Glutamatergic neuron (in vitro differentiated cells): ENCODE measurements at regions not wholly inside any gene's neighbourhood (a gene's known extent, or its start where the extent isn't known, plus 50 kb on each side); places are given as distances from the start of the nearest gene placed in this dataset.

Experiments
- DNase-seq: peaks from one replicate; pipeline ENCODE4 v3.0.0; 2022
- H3K27ac Mint-ChIP-seq: one replicate; pipeline ENCODE4 v1.8.0; 2020; ENCODE audit warnings: mild to moderate bottlenecking, mixed read lengths, inconsistent platforms; ENCODE audit not compliant: unreplicated experiment
- H3K27me3 Mint-ChIP-seq: one replicate; pipeline ENCODE4 v1.8.0; 2020; ENCODE audit warnings: mild to moderate bottlenecking, moderate library complexity, mixed read lengths, inconsistent platforms; ENCODE audit not compliant: unreplicated experiment
- H3K36me3 Mint-ChIP-seq: one replicate; pipeline ENCODE4 v1.8.0; 2020; ENCODE audit warnings: mild to moderate bottlenecking, mixed read lengths, inconsistent platforms; ENCODE audit not compliant: unreplicated experiment
- H3K4me1 Mint-ChIP-seq: one replicate; pipeline ENCODE4 v1.8.0; 2020; ENCODE audit warnings: mild to moderate bottlenecking, low read depth, mixed read lengths, inconsistent platforms; ENCODE audit not compliant: unreplicated experiment
- H3K4me3 Mint-ChIP-seq: one replicate; pipeline ENCODE4 v1.8.0; 2020; ENCODE audit warnings: mild to moderate bottlenecking, mixed read lengths, inconsistent platforms; ENCODE audit not compliant: unreplicated experiment
- H3K9me3 Mint-ChIP-seq: one replicate; pipeline ENCODE4 v1.8.0; 2020; ENCODE audit warnings: mild to moderate bottlenecking, moderate library complexity, mixed read lengths, inconsistent platforms; ENCODE audit not compliant: unreplicated experiment
- CTCF ChIP-seq: fragments of 200-600 bp; sonication (generic); IDR thresholded peaks from one replicate; pipeline ENCODE4 v1.5.0; 2021; ENCODE audit not compliant: partially characterized antibody, unreplicated experiment

GRCh38 chr6:18842534-18842933 is 455.4 kb downstream of the RNF144B start:
- H3K36me3 Mint-ChIP-seq, result no peaks in the 10 kb centered on the region
- no peak overlapping the region for H3K4me3 Mint-ChIP-seq
- no peaks in the 10 kb centered on the region for H3K4me1 Mint-ChIP-seq
- TF ChIP-seq CTCF, result no peak
- no peaks in the 10 kb centered on the region for H3K9me3 Mint-ChIP-seq
- no peak overlapping the region for H3K27ac Mint-ChIP-seq
- DNase-seq, result no peak
- H3K27me3 Mint-ChIP-seq, result no peaks in the 10 kb centered on the region

GRCh38 chr6:18845896-18846295 is 458.7 kb downstream of the RNF144B start:
- H3K4me1 Mint-ChIP-seq, result no peaks in the 10 kb centered on the region
- H3K27me3 Mint-ChIP-seq, result no peaks in the 10 kb centered on the region
- no peak overlapping the region for H3K4me3 Mint-ChIP-seq

GRCh38 chr6:18846327-18846726 is 459.2 kb downstream of the RNF144B start:
- Mint-ChIP-seq H3K4me1 (no peaks in the 10 kb centered on the region), H3K36me3 (no peaks in the 10 kb centered on the region), H3K27ac (no peak overlapping the region), H3K27me3 (no peaks in the 10 kb centered on the region), H3K4me3 (no peak overlapping the region), H3K9me3 (no peaks in the 10 kb centered on the region)
- TF ChIP-seq CTCF, result no peak
- no peak for DNase-seq

More at GRCh38 chr6:18845896-18846295, 458.7 kb downstream of the RNF144B start:
- Mint-ChIP-seq H3K27ac (no peak overlapping the region), H3K9me3 (no peaks in the 10 kb centered on the region), H3K36me3 (no peaks in the 10 kb centered on the region)
- DNase-seq, result no peak
- no peak for TF ChIP-seq CTCF

GRCh38 chr6:18861204-18861603 is 474.1 kb downstream of the RNF144B start:
- H3K36me3 Mint-ChIP-seq, result no peaks in the 10 kb centered on the region
- no peak overlapping the region for H3K4me3 Mint-ChIP-seq
- peaks cover 3% of the 10 kb centered on the region for H3K9me3 Mint-ChIP-seq
- H3K27me3 Mint-ChIP-seq, result no peaks in the 10 kb centered on the region
- H3K4me1 Mint-ChIP-seq, result no peaks in the 10 kb centered on the region
- no peak for TF ChIP-seq CTCF
- no peak overlapping the region for H3K27ac Mint-ChIP-seq
- no peak for DNase-seq

GRCh38 chr6:18883268-18883667 is 496.1 kb downstream of the RNF144B start:
- Mint-ChIP-seq H3K27me3 (no peaks in the 10 kb centered on the region), H3K36me3 (no peaks in the 10 kb centered on the region), H3K9me3 (no peaks in the 10 kb centered on the region), H3K4me1 (no peaks in the 10 kb centered on the region), H3K27ac (no peak overlapping the region), H3K4me3 (no peak overlapping the region)
- DNase-seq, result no peak
- TF ChIP-seq CTCF, result no peak
